Astrocyte of the spinal cord (primary cell): ENCODE measurements at regions not wholly inside any gene's neighbourhood (a gene's known extent, or its start where the extent isn't known, plus 50 kb on each side); places are given as distances from the start of the nearest gene placed in this dataset.

Experiments used
- DNase-seq: peaks from one replicate; pipeline ENCODE4 v3.0.0; 2011; ENCODE audit warnings: low read depth, low spot score
- H3K4me3 ChIP-seq: 2 replicates; pipeline ENCODE4 v1.5.1; 2011; ENCODE audit warnings: low read depth, mild to moderate bottlenecking, low read length, moderate library complexity
- in situ Hi-C: cut with HindIII; loops from 2 replicates; pipeline ENCODE4 v1.10.0; 2017; ENCODE audit warnings: low sequenced_read_pairs
- TF ChIP-seq, protein P1 (sequence below): IDR thresholded peaks from 2 replicates; pipeline ENCODE4 v1.5.1; 2012; ENCODE audit warnings: low read depth, mild to moderate bottlenecking, low read length, inconsistent platforms

- TF ChIP-seq, protein P1, sequence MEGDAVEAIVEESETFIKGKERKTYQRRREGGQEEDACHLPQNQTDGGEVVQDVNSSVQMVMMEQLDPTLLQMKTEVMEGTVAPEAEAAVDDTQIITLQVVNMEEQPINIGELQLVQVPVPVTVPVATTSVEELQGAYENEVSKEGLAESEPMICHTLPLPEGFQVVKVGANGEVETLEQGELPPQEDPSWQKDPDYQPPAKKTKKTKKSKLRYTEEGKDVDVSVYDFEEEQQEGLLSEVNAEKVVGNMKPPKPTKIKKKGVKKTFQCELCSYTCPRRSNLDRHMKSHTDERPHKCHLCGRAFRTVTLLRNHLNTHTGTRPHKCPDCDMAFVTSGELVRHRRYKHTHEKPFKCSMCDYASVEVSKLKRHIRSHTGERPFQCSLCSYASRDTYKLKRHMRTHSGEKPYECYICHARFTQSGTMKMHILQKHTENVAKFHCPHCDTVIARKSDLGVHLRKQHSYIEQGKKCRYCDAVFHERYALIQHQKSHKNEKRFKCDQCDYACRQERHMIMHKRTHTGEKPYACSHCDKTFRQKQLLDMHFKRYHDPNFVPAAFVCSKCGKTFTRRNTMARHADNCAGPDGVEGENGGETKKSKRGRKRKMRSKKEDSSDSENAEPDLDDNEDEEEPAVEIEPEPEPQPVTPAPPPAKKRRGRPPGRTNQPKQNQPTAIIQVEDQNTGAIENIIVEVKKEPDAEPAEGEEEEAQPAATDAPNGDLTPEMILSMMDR, result no peak
- DNase-seq, result peak; percentile 72
- H3K4me3 ChIP-seq, result no peak overlapping the region
- in situ Hi-C loops, result no loop called here
Observed at GRCh38 chr18:71485611-71486010, 1058.5 kb downstream of the CBLN2 start.

DNA sequence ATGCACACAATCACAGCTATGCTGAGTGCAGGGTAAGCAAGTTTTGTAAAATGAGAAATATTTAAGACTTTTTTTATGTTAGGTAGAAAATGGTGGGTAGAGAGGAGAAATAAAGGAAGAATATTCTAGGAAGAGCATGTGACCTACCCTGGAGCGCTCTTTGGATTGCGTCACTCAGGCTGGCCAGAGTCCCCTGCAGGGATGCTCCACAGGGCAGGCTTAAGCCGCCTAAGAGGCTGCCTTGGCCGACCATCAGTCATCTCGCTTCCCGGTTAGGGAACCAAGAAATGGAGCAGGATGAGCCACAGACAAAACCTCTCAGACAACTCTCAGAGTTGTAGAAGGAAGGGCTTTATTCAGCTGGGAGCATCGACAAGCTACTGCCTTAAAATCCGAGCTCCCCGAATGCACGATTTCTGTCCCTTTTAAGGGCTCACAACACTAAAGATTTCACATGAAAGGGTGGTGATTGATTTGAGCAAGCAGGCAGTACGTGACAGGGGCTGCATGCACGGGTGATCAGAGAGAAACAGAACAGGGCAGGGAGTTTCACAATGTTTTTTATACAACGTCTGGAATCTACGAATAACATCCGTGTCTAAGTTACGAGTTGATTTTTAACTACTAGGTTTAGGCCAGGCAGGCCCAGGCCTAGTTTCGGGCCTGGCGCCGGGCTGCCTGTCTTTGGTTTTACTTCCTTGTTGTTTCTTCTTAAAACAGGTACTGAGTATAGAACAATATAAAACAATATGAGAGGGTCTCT is 1072.0 kb downstream of the CBLN2 start:
- H3K4me3 ChIP-seq, result no peak overlapping the region
- TF ChIP-seq, protein P1, result no peak
- no peak for DNase-seq
- in situ Hi-C loops, result no loop called here

- in situ Hi-C loops, result no loop called here
- TF ChIP-seq, protein P1, result no peak
- DNase-seq, result no peak
- no peak overlapping the region for H3K4me3 ChIP-seq
Observed at GRCh38 chr18:71456206-71456605, 1087.9 kb downstream of the CBLN2 start.

DNA sequence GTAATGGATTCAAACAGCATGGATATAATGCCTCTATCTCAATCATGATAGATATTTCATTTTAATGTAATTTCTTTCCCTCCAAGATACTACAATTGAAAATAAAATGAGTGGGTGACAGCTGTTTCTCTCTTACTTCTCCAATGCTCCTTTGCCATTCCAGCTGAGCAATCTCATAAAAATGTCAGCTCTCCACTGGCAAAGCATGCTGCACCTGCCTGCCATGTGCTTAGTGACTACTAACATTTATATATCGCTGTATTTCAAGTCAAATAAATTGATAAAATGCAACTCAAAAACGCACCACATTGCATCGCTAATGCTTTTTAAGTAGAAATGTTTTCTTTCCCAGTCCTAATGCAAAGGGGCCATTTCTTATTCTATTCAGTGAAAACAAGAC is 1093.9 kb downstream of the CBLN2 start:
- TF ChIP-seq, protein P1, result no peak
- no peak for DNase-seq
- in situ Hi-C loops, result no loop called here
- H3K4me3 ChIP-seq, result no peak overlapping the region

DNA sequence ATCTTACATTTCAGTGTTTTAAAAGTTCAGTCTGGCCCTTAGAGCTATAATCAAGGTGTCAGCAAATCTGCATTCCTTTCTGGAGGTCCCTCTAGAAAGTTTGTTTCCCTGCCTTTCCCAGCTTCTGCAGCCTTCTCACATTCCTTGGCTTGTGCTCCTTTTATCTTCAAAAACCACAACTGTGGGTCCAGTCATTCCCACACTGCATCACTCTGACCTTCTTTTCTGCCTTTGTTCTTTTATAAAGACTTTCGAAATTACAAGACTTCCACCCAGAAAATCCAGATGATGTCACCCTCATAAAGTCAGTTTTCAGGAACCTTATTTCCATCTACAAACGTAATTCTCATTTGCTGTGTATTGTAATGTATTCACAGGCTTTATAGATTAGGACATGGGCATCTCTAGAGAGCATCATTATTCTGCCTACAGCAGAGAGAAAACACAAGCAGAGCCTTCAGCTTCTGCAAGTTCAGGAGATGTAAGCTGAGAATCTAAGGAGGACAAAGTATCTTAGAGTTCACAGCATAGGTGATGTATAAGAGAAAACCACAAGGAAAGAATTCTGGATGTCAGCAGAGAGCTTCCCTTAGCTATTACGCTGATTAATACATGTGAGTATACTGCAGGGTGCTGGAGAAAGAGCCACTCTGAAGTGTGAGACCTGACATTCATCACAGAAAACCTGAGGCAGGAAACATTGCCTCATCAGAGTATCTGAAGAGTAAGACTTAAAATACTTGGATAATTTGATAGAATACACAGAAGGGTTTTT is 1100.2 kb downstream of the CBLN2 start:
- peak; percentile 94 for DNase-seq
- no peak overlapping the region for H3K4me3 ChIP-seq
- in situ Hi-C loops, result no loop called here
- TF ChIP-seq, protein P1, result no peak

DNA sequence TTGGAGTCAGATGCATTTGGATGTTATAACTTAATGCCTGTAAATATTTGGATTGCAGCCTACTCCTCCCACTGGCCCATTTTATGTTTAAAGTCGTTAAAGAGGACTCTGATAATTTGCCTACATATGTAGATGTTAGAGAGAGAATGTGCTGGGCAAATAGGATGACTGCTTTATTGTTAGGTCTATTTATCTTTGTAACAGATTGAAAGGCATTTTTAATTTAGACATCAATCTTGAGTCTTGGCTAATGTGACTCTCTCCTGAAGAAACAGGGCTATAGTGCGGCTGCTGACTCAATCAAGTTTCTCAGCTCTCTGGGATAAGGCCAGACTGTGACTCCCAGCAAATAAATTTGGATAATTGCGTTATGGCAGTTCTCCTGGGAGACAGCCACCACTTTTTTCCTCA is 1101.4 kb downstream of the CBLN2 start:
- peak; percentile 86 for DNase-seq
- in situ Hi-C loops, result no loop called here
- TF ChIP-seq, protein P1, result no peak

More for the DNA sequence above, 1101.4 kb downstream of the CBLN2 start:
- H3K4me3 ChIP-seq, result no peak overlapping the region
